ENCODE measurements at regions not wholly inside any gene's neighbourhood (a gene's known extent, or its start where the extent isn't known, plus 50 kb on each side); places are given as distances from the start of the nearest gene placed in this dataset.
"Not testable (repeated sequence)": the region's sequence is repeated elsewhere in the genome, so short reads cannot be mapped to it uniquely, and the experiment has no call there.

DNA sequence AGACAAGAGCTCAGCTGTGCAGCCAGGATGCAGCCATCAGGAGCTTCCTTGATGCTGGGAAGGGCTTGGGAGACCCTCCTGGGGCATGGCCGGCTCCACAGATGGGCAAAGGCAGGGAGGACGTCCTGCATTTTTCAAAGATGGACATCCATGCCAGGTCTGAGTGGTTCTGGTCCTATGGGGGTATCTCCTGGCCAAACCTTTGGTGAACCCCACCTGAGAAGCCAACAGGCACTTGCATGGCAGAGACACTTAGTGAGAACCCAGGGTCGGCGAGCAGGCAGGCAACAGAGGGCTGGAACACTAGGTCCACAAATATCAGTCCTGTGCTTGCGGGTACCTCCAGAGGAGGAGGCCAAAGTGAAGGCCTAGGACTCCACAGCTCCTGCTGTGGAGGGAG lies 70.0 kb downstream of the KCTD15 start:
- no peak for DNase-seq (ENCODE audit: low spot score)
- in situ Hi-C loops (cut with HindIII; ENCODE audit: low sequenced_read_pairs), result no loop called here

DNA sequence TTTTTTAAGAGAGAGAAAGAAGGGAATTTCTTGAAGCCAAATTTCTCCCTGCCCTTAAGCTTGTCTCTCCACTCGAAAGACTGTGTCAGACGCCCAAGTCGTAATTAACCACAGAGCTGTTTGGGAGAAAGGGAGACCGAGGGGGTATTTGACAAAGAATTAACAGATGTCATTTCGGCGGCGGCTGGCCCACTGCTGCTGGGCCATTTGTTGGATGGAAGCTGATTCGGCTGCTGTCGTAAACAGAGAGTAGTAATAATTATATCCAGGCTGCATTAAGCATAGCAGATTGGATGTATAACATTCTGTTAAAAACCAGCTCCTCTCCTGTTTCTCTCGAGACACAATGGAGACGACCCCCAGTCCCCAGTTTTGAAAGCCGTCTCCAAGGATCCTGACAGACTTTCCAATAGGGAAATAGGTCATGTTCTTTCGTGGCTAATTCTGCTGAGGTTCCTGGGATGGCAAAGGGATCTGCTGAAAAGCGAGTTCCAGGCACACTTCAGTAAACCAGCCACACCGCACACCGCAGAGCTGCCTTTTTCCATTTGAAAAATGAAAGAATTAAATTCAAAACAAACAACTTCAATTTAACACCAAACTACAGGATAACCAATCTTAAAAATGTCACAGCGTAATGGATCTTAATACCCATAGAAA lies 71.5 kb downstream of the KCTD15 start:
- peak; percentile 68 for DNase-seq (ENCODE audit: low spot score)
- in situ Hi-C loops (cut with HindIII; ENCODE audit: low sequenced_read_pairs), result no loop called here

DNA sequence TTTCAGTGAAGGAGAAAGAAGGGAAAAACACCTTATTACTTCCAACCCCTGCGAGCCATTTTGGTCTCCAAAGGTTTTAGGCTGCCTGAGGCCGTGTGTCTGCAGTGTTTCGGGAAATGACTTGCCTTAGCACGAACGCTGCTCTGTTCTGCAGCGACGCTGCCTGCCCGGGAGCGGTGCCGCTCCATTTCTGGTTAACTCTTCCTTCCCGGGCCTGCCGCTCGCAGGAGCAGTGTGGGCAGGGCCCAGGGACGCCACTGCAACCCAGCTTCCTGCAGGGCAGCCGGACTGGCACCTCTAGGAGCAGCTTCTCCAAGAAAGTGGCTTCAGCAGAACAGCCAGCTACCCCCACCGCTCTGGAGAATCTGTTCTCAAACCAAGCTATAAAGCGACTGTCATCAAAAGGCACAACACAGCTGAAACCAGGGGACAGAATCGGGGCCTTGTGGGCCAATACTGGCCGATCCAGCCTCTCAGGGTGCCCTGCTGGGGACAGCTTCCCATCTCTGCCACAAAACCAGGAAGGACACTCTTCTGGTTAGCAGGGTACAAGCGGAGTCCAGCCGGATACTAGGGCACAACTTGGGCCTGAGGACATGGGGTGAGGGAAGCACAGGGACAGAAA lies 72.2 kb downstream of the KCTD15 start:
- DNase-seq (ENCODE audit: low spot score), result peak; percentile 78
- in situ Hi-C loops (cut with HindIII; ENCODE audit: low sequenced_read_pairs), result no loop called here

DNA sequence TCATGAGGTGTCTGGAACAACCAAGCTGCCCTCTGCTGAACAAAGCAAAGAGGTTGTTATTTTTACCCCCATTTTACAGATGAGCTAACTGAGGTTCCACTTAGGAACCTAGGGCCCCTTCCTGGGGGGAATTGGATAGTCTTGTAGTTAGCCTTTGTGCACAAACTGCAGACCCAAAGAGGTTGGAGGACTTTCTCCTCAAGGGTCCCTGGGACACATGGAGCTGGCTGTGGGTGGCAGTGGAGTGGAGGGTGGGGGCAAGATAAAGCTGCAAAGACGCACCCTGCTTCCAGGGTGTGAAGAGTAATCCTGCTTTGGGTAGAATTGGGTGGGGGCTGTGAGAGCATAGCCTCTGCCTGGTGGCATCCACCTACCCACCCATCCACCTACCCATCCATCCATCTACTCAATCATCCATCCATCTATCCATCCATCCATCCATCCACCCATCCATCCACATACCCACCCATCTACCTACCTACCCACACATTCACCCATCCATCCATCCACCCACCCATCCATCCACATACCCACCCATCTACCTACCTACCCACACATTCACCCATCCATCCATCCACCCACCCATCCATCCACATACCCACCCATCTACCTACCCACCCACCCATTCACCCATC lies 73.7 kb downstream of the KCTD15 start:
- in situ Hi-C loops (cut with HindIII; ENCODE audit: low sequenced_read_pairs); DNase-seq (ENCODE audit: low spot score): not testable (repeated sequence)

DNA sequence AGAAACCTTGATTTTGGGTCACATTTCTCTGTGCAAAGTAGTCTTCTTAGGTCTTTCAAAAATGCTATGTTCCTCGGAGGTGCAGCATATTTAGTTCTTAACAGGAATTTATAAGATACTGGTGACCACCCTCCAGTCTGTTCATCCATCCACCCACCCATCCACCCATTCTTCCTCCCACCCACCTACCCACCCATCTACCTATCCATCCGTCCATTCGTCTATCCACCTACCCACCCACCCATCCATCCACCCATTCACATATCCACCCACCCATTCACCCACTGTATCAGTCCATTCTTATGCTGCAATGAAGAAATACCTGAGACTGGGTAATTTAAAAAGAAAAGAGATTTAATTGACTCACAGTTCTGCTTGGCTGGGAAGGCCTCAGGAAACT lies 74.9 kb downstream of the KCTD15 start:
- in situ Hi-C loops (cut with HindIII; ENCODE audit: low sequenced_read_pairs), result no loop called here
- DNase-seq (ENCODE audit: low spot score), result no peak

DNA sequence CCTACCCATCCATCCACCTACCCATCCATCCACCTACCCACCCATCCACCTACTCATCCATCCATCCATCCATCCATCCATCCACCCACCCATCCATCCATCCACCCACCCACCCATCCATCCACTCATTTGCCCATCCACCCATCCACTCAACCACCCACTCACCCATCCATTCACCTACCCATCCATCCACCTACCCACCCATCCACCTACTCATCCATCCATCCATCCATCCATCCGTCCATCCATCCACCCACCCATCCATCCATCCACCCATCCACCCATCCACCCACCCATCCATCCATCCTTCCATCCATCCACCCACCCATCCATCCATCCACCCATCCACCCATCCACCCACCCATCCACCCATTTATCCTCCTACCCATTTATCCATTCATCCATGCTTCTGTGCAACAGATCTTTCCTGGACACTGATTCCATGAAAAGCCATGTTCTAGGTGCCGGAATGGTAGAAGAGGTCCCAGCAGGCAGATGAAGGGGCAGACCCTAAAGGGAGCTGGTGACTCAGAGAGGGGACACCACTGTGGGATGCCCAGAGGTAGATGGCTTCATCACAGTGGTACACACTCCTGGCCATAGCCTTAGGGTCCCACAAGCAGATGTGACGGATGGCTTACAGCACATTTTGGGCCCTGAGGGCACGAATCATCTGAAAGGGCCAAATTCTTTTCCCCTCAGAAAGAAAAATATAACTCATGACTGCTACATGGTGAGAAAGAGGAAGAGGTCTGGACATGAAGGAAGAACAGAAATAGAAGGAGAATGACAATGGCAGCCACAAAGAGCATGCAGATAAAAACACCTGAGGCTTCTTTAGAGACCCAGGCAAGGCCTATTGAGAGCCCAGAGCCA lies 76.0 kb downstream of the KCTD15 start:
- DNase-seq (ENCODE audit: low spot score), result no peak
- in situ Hi-C loops (cut with HindIII; ENCODE audit: low sequenced_read_pairs), result no loop called here

DNA sequence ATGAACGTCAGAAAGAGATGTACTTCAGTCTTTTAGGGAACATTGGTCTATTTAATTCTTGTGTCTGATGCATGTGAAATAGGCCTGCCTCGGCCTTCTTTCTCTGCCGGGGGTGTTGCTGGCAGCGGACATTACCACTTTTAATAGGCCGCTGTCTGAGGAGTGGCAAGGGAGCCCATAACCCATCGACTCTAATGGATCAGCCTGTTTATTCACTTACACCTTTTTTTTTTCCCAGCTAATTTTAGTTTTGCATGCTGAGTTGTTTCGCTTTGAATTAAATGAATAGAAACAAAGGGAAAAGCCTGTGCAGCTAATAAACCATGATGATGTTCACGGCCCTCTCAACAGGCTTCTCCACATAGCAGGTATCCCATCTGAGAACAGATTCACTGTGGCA lies 78.4 kb downstream of the KCTD15 start:
- in situ Hi-C loops (cut with HindIII; ENCODE audit: low sequenced_read_pairs), result no loop called here
- DNase-seq (ENCODE audit: low spot score), result no peak

DNA sequence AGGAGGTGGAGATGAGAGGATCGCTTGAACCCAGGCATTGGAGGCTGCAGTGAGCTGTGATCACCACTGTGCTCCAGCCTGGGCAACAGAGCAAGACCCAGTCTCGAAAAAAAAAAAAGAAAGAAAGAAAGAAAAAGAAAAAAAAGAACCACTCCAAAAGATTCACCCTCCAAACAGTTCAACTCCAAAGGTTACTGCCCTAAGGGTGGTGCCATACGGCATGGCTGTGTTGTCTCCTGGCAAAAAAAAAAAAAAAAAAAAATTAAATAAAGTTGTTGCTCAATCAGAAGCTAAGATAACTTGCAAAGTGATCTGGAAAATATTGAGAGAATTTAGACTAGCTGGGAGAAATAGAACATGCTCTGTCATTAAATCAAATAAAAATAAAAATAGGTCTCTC lies 79.5 kb downstream of the KCTD15 start:
- in situ Hi-C loops (cut with HindIII; ENCODE audit: low sequenced_read_pairs), result no loop called here
- DNase-seq (ENCODE audit: low spot score), result no peak

DNA sequence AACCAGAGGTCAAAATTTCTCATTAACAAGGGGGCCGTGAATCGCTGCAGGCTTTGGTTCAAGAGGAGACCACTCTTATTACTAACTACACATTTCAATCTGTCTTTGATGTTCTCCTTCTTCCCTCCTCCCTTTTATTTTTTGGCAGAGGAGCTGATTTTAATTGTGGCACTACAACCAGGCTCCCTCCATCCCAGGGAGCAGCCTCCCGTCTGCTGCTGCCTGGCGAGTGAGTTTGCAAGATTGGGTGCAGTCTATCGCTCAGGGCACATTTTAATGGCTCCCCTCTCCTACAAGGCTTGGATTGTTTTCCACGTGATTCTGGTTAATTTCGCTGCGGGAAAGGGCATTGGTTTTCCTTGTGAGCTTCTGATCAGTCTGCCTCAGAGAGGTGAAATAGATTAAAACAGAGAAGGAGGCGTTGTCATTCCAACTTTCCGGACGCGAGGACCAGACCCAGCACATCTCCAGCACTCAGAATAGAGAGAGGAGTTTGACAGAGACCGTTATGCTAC lies 81.4 kb downstream of the KCTD15 start:
- in situ Hi-C loops (cut with HindIII; ENCODE audit: low sequenced_read_pairs), result no loop called here
- DNase-seq (ENCODE audit: low spot score), result no peak

DNA sequence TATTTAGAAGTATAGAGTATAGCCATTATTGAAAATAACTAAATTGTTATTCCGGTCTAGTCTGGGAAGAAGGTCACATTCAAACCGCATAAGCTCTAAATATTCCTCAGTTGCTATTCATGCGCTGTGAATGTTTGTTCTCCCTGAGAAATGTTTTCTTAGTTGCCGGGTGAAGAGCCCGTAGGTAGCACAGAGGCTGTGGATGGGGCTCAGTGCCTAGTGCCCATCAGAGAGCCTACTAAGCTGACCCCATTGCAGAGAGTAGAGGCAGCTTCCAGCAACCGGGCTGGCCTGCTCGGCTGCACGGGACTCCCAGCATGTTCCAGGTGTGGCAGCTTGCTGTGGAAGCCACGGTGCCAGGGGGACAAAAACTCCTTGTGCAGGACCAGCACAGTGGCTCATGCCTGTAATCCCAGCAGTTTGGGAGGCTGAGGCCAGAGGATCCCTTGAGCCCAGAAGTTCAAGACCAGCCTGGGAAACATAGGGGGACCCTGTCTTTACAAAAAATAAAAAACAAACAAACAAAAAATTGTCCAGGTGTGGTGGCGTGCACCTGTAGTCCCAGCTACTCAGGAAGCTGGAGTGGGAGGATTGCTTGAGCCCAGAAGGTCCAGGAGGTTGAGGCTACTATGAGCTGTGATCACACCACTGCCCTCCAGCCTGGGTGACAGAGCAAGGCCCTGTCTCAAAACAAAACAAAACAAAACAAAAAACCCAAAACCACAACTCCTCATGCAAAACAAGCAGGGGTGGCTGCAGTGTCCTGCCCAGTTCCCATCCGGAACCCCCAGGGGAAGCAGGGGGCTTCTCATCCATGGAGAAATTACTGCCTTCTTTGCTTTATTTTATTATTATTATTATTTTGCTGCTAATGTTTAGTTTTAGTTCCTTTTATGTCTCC lies 82.5 kb downstream of the KCTD15 start:
- in situ Hi-C loops (cut with HindIII; ENCODE audit: low sequenced_read_pairs), result no loop called here
- DNase-seq (ENCODE audit: low spot score), result no peak

DNA sequence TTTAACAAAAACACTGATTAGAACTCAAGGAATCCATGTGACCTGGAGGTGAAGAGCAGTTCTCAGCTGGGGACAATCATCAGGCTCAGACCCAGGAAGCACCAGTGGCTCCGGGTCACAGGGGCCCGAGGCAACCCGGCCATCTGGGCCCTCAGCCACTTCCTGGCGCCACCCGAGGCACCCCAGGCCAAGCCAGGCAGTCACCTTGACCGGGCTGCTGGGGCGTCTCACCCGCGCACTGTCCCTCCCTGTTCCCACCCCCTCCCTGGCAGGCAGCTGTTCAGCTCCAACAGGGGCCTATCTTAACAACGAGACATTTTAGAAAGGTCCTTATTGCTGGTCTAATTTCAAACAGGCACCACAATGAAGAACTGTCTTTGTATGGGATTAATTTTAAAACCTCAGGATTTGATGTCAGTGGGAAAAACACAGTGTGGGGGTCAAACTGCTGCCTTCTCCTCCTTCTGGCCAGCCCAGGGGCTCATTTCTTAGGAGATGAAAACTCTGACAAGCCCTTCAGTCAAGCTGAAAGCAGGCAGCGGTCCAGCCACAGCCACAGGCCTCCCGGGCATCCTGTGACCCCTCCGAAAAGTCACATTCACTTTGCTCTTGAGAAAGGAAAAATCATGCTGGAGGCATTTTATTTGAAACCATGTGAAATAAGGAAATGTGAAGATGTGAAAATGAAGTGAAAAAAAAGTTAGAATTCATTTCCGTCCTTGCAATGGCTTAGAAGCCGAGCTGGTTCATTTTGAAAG lies 83.3 kb downstream of the KCTD15 start:
- in situ Hi-C loops (cut with HindIII; ENCODE audit: low sequenced_read_pairs), result no loop called here
- DNase-seq (ENCODE audit: low spot score), result no peak

DNA sequence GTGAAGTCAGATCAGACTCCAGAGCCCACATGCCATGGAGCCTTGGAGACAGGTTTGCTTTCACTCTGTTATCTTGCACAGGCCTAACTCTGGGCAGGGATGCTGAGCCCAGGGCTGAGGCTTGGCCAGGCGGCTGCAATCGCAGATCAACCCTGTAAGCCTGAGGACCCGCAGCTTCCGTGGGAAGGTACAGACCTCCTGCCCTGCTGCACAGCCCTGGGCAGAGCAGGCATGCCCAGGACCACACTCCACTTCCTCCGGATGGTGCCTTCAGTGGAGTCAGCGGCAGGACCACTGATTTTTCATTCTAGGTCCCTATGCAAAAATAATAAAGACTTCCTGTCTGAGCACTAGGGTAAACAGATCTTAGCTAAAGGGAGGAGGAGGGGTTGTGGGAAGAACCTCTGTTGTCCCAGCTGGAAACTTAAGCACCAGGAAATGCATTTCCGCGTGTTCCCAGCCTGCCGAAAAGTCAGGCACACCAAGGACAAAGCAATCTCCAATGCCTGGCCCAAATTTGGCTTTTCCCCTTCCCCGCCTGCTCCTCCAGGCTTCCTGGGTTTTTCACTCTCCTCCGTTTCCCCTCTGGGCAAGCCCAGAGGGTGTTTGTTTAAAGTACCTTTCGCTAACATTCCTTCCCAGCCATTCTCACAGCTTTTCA lies 87.3 kb downstream of the KCTD15 start:
- in situ Hi-C loops (cut with HindIII; ENCODE audit: low sequenced_read_pairs), result no loop called here
- DNase-seq (ENCODE audit: low spot score), result no peak

DNA sequence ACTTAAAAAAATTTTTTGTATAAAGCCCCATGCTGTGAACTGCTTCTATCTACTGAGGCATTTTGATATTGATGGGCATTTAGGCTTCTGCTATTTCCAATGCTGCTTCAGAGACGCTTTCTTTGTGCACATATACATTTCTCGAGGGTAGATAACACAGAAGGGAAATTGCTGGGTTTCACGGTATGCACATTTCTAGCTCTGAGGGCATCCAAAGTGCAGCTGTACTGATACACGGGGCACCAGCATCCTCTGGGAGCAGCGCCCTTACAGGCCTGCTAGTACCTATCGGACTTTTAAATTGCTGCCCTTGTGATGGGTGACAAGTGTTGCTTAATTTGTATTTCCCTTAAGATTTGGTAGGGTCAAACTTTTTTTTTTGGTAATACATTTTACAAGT lies 88.6 kb downstream of the KCTD15 start:
- in situ Hi-C loops (cut with HindIII; ENCODE audit: low sequenced_read_pairs), result no loop called here
- no peak for DNase-seq (ENCODE audit: low spot score)

DNA sequence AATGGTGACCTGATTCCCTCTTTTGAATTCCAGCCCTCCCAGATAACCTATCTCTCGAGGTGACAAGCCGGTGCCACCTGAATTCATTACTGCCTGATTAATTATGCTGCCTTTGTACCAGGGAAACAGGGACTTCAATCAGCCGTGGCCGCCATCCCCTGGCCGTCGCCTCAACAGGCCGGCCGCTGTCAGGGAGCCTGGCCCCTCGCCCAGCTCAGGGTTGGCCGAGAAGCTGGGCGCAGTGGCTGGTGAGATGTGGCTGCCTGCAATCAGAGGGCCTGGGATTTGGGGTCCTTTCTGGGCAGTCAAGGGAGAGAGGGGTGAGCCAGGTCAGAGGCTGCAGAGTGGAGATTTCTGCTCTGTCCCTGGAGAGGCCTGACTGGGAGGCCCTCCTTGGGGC lies 91.2 kb downstream of the KCTD15 start:
- DNase-seq (ENCODE audit: low spot score), result peak; percentile 34
- in situ Hi-C loops (cut with HindIII; ENCODE audit: low sequenced_read_pairs), result no loop called here

DNA sequence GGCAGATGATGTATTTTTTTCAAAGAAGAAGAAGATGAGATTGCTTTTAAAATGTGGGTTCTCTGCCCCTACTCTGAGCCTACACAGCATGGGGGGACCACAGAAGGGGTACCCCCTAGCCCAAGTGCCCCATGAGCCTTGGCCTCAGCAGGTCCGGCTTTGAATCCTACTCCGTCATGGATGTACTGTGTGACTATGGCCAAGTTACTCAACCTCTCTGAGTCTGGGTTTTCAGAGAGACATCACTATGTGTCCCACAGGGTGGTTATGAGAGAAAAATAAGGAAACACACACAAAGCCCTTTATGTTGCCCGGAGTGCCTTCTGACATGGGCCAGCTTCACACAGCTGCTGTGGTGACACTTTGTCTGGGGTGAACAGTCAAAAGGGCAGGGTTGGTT lies 92.0 kb downstream of the KCTD15 start:
- in situ Hi-C loops (cut with HindIII; ENCODE audit: low sequenced_read_pairs), result no loop called here
- DNase-seq (ENCODE audit: low spot score), result no peak

DNA sequence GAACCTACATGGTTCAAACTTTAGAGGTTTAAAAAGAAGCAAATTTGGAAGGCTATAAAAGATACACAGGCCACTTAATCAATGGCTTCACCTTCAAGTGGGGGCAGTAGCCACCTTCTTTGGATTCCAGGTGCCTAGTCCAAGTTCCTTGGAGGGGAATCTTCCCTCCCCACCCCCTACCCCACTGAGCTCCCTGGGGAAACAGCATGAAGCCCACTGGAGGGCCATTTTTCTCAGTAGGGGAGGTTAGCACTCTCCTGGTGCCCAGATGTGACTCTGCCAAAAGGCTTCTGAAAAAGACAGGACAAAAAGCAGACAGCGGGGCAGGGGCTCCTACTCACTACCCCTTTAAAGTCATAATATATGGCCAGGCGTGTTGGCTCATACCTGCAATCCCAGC lies 93.9 kb downstream of the KCTD15 start:
- DNase-seq (ENCODE audit: low spot score), result no peak
- in situ Hi-C loops (cut with HindIII; ENCODE audit: low sequenced_read_pairs), result no loop called here

DNA sequence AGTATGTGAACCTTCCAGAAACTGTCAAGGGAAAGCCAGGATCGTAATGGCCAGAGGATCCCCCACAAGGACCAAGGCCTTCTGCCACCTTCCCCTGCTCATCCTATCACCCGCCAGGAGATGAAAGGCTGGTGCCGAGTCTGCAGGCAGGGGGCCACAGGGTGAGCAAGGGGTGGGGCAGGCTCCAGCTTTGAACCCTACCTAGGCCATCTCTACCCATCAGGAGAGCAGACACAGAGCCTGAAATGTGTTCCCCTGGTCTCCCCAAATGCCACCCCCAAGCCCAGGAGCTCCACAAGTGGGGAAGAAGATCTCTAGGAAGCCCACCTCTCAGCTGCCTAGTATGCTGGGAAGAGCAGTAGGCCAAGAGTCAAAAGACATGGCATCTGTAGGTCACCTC lies 95.1 kb downstream of the KCTD15 start:
- DNase-seq (ENCODE audit: low spot score), result no peak

DNA sequence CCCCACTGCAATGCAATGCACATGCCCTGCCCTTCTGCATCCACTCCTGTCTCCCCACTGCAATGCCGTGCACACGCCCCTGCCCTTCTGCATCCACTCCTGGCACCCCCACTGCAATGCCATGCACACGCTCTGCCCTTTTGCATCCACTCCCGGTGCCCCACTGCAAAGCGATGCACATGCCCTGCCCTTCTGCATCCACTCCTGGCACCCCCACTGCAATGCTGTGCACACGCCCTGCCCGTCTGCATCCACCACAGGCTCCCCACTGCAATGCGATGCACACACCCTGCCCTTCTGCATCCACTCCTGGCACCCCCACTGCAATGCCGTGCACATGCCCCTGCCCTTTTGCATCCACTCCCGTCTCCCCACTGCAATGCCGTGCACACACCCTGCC lies 98.1 kb downstream of the KCTD15 start:
- in situ Hi-C loops (cut with HindIII; ENCODE audit: low sequenced_read_pairs), result no loop called here
- DNase-seq (ENCODE audit: low spot score), result no peak

More for the DNA sequence above, 95.1 kb downstream of the KCTD15 start:
- in situ Hi-C loops (cut with HindIII; ENCODE audit: low sequenced_read_pairs), result no loop called here

All from G401 (cell line).